ENCODE measurements at regions not wholly inside any gene's neighbourhood (a gene's known extent, or its start where the extent isn't known, plus 50 kb on each side); places are given as distances from the start of the nearest gene placed in this dataset.

DNA sequence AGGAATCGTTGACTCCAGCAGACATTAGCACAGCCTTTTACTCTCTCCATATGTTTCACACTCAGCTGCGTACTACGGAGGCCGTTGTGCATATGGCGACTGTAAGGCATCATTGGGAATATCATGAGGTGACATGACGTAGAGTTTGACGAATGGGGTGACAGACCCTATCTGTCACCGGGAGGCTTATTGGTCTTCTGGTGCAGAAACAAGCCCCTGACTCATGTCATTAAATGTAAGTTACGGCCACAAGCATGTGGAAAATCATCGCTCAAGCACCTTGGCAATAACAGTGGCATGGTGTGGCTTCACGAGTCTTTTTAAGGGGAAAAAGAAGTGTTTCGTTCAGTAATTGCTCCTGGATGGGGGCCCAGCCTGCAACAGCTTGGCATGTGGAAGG, 115.2 kb upstream of the LRPAP1 start:
- TF ChIP-seq CTCF (IDR thresholded peaks at IDR 0.05; ENCODE audit: low read length) (no peak), EZH2 (optimal IDR thresholded peaks at IDR 0.05; ENCODE audit: low read depth, low read length) (no peak)
